Posterior vena cava (tissue), 2 donors: ENCODE measurements at regions not wholly inside any gene's neighbourhood (a gene's known extent, or its start where the extent isn't known, plus 50 kb on each side); places are given as distances from the start of the nearest gene placed in this dataset.

Experiments
- DNase-seq: peaks from one replicate; pipeline ENCODE4 v3.0.0-alpha.2; 2020; ENCODE audit warnings: low spot score
- intact Hi-C, 2 donors: fragments of 100-400 bp; cut with DNase I; formaldehyde crosslinking; loops; one replicate each; pipeline versions ENCODE4 v1.14.1 to v1.14.2; 2022 to 2023
- donor health status: DM: yes; HTN: yes; CAD: no.
- donor health status: DM: yes; HTN: yes; CAD: no.

- intact Hi-C loops = no loop called here
Observed at GRCh38 chr10:8430321-8430720, 375.8 kb downstream of the GATA3 start.

DNA sequence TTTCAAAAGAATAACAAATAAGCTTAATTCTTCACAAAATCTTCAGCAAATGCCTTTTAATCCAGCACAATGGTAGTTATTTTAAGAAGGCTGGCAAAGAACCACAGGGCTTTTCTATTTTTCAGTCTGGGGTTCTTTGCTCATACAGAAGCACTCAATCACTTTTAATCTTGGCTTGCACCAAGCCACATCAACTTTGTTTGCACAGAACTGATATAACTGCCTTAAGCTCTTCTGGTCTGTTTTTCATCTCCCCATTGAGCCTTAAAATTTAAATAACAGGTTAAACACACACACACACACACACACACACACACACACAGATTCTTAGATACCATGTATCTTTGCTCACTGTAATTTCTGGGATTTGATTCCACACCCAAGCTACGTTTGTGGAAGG lies 377.0 kb downstream of the GATA3 start:
- no peak for DNase-seq
- intact Hi-C loops = no loop called here

More at GRCh38 chr10:8430321-8430720, 375.8 kb downstream of the GATA3 start:
- DNase-seq = no peak

GRCh38 chr10:8435186-8436055 lies 380.9 kb downstream of the GATA3 start:
- DNase-seq = no peak
- intact Hi-C loops = no loop called here

- intact Hi-C loops = no loop called here
Observed at GRCh38 chr10:8437896-8438295, 383.4 kb downstream of the GATA3 start.

GRCh38 chr10:8438603-8439002 lies 384.1 kb downstream of the GATA3 start:
- intact Hi-C loops = no loop called here
- no peak for DNase-seq

More at GRCh38 chr10:8437896-8438295, 383.4 kb downstream of the GATA3 start:
- DNase-seq = no peak

- no peak for DNase-seq
Observed at GRCh38 chr10:8439040-8439439, 384.6 kb downstream of the GATA3 start.

GRCh38 chr10:8444630-8445029 lies 390.1 kb downstream of the GATA3 start:
- DNase-seq = no peak
- intact Hi-C loops = no loop called here

More at GRCh38 chr10:8439040-8439439, 384.6 kb downstream of the GATA3 start:
- intact Hi-C loops = no loop called here

DNA sequence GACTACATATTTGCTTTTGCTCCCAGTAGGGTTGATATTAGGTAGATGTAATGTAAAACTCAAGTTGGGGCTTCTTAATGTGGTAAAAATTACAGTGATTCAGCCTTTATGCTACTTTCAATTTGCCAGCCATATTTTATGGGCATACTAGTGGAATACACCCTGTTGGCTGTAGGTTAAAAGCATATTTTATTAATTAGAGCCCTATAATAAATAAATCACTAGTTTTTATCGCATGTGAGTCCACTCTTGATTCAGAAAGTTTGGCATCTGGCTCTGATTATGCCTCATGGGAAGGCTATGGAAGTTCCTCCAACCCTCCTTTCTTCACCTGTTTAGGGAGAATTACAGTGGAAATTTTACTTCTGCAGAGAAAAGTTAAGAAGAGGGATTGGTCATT lies 390.9 kb downstream of the GATA3 start:
- intact Hi-C loops = no loop called here
- DNase-seq = no peak

- DNase-seq = no peak
- intact Hi-C loops = no loop called here
Observed at GRCh38 chr10:8449909-8450308, 395.4 kb downstream of the GATA3 start.

- intact Hi-C loops = no loop called here
- DNase-seq = no peak
Observed at GRCh38 chr10:8453587-8453986, 399.1 kb downstream of the GATA3 start.

- no peak for DNase-seq
- intact Hi-C loops = no loop called here
Observed at GRCh38 chr10:8454357-8454756, 399.9 kb downstream of the GATA3 start.

- intact Hi-C loops = no loop called here
- DNase-seq = no peak
Observed at GRCh38 chr10:8455181-8455580, 400.7 kb downstream of the GATA3 start.

DNA sequence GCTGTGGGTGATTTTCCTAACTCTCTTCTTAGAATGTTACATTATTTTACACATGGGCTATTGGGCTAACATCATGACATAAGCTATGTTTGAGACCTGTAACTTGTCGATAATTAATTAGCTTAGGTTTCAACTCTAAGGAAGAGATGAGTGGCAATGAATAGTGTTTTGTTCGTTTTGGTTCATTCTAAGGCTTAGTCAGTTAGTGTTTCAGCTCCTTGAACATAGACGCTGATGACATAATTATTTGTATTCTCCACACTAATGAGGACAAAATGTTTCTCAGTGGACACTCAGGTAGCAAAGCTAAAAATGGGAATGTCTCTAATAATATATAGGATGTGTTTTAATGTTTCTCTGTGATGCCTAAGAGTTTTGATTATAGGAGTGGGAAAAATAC lies 401.9 kb downstream of the GATA3 start:
- no peak for DNase-seq

DNA sequence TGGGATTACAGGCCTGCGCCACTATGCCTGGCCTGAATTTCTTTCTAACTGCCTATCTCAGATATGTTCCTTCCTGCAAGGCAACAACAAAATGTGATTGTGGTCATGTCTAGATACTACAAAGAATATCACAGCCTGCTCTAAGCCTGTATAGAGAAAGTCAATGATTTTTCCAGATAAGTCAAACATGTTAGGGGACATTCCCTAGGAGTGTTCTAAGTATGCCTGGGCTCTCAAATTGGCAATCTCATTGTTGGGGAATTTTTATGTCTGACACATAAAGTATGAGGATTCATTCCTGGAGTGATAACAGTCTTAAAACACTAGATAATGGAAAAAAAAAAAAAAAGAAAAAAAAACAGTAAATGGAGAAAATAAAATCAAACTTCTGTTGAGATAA lies 406.1 kb downstream of the GATA3 start:
- no peak for DNase-seq
- intact Hi-C loops = no loop called here

More for the DNA sequence above, 401.9 kb downstream of the GATA3 start:
- intact Hi-C loops = no loop called here

GRCh38 chr10:8462565-8462964 lies 408.1 kb downstream of the GATA3 start:
- intact Hi-C loops = no loop called here
- no peak for DNase-seq

DNA sequence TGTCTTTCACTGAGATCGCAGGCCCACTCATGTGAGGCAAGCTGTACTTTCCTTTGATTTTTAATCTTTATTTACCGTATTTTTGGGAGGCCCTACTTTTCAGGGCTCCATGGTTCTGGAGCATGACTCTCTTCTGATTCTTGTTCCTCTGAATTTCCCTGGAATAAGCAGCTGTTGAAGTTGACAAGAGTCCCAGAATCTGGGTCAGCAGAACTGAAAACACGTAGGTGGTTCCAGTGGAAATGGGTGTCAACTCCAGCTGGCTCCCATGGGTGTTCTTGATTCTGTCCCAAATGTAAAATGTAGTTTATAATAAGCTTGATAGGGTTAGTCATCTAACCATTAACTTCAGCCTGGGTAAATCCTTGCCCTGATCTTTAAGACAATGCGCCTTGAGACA lies 409.4 kb downstream of the GATA3 start:
- DNase-seq = no peak

DNA sequence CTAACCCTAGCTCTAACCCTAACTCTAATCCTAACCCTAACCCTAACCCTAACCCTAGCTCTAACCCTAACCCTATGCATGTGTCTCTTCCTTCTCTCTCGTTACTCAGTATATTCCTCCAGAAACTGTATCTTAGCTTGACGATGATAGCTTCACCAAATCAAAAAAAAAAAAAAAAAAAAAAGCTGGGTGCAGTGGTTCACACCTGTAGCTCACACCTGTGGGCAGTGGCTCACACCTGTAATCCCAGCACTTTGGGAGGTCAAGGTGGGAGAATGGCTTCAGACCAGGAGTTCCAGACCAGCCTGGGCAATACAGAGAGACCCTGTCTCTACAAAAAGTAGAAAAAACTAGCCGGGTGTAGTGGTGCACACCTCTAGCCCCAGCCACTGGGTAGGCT lies 414.0 kb downstream of the GATA3 start:
- DNase-seq = no peak
- intact Hi-C loops = no loop called here

More for the DNA sequence above, 409.4 kb downstream of the GATA3 start:
- intact Hi-C loops = no loop called here

- intact Hi-C loops = no loop called here
- DNase-seq = no peak
Observed at GRCh38 chr10:8473205-8473604, 418.7 kb downstream of the GATA3 start.

DNA sequence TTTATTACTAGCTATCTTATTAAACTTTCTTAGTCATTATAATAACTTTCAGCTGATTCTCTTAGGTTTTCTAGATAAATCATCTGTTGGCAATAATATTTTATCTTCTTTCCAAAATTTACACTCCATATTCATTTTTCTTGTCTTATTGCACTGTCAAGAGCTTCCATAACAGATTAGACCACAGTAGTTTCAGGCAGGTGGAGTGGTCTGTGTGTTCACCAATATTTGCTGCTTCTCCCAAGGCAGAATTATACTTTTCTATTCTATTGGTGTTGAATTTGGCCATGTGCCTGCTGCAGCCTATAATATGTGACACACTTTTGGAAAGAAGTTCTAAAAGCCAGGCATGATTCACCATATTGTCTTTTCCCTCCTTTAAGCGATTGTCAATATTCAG lies 422.8 kb downstream of the GATA3 start:
- no peak for DNase-seq
- intact Hi-C loops = no loop called here

DNA sequence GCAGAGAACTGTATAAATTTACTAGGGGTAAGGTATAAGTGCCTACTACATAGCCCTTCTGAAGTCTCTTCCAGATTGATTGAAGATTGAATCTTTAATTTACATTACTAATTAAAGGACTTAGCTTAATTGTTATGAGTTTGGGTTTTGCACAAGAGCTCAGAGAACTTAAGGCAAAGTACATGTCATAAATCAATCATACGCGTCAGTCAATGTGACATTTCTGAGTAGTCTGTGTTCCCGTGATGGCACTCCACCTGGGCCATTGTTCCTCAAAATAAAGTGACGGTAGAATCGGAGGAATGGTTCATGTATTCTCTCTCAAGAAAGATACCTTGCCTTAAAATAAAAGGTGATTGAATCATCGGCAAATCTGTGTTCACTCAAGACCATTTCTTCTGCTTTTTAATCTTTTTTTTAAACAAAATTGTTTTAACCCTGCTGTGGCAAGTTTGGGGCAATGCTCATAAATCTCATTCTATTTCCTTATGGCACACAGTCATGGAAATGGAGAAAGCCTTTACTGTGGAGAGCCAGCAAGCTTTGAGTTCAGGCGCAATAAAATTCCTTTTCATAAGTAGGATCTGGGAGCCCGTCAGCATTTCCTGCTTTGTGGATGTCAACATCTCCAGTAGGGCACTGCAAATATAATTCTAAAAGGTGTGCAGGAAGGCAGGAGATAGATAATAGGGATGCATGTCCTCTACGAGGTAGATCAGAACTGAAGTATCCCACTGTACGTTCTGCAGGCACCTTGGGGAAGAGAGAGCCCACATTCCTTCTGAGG lies 427.4 kb downstream of the GATA3 start:
- intact Hi-C loops = no loop called here
- DNase-seq = no peak

GRCh38 chr10:8485032-8485431 lies 430.5 kb downstream of the GATA3 start:
- no peak for DNase-seq

More at GRCh38 chr10:8485032-8485431, 430.5 kb downstream of the GATA3 start:
- intact Hi-C loops = no loop called here
